Caki2 (cell line): ENCODE measurements at regions not wholly inside any gene's neighbourhood (a gene's known extent, or its start where the extent isn't known, plus 50 kb on each side); places are given as distances from the start of the nearest gene placed in this dataset.

Source experiments
- DNase-seq: peaks from one replicate; pipeline ENCODE4 v3.0.0-alpha.2; 2015; ENCODE audit warnings: low read depth
- in situ Hi-C: cut with HindIII; loops from 2 replicates; pipeline ENCODE4 v1.10.0; 2016; ENCODE audit warnings: low sequenced_read_pairs, low pct_unique_long_range_greater_than_20kb, mixed read lengths

DNA sequence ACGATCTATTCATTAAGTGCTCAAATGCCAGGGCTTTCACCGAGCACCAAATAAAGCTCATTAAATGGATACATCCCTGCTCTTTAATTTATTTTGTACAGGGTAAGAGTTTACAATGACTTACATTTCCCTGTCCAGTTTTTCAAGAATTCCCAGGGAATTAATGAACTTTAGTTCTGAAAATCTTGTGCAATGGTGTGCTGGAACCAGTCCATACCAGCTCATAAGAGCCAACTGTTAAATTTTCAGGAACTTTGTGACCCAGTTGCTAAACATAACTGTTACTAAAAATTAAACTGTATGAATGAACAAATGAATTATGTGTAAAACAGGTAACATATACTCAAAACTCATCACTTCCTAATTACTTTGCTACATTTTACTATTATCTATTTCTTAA lies 191.7 kb upstream of the RASGEF1B start:
- DNase-seq: no peak
- in situ Hi-C loops: no loop called here

DNA sequence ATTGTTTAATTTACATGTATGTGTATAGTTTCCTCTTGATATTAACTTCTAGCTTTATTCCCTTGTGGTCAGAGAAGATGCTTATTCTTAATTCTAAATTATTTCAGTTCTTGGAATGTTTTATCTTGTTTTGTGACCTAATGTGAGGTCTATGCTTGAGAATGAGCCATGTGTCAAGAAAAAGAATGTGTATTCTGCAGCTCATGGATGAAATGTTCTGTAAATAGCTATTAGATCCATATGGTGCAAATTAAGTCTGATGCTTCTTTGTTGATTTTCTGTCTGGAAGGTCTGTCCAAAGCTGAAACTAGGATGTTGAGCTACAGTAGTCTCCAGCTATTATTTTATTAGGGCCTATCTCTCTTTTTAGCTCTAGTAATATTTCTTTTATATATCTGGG lies 187.3 kb upstream of the RASGEF1B start:
- in situ Hi-C loops: no loop called here
- DNase-seq: no peak

DNA sequence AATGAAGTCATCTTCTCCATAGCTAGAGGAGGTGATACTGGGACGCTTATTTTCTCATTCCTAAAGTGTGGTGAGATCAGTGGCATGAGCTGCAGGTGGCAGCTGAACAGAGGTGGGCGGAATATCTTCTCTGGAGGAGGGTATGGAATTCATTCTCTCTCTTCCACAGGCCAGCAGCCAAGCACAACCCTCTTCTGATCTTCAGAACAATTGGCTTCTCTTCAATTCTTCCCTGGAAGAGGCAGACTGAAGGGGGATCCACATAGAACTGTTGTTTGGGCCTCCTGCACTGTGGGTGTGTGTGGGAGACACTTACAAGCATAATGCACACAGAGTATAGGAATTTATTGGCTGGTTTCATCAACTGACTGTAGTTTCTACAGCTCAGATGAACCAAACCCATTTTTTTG lies 180.4 kb upstream of the RASGEF1B start:
- DNase-seq: no peak
- in situ Hi-C loops: no loop called here

DNA sequence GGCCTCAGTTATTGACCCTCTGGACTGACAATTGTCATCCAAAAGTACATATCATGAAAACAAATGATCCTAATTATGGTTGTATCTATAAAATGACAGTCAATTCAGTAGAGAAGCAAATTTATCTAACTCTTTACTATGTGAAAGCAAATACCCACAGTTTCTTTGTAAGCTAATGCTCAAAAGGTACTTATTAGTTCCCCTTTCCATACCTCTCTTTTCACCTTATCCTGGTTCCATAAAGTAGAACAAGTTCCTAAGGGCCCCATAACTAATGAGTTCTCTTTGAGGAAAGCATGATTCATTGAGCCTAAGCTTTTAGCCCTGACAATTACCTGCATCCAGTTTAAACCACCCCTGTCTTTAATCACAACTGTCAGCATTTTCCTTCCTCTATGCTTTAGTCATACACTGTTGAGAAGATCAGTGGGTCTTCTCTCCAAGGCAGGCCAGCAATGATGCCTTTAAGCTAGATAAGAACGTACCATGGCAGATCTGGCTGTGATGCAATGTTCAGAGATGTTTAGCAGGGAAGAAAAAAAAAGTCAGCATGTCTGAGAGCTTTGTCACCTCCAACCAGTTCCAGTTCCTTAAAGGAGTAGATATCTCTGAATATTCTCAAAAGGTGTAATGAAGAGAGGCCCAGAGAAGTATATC lies 179.7 kb upstream of the RASGEF1B start:
- in situ Hi-C loops: no loop called here
- DNase-seq: no peak

DNA sequence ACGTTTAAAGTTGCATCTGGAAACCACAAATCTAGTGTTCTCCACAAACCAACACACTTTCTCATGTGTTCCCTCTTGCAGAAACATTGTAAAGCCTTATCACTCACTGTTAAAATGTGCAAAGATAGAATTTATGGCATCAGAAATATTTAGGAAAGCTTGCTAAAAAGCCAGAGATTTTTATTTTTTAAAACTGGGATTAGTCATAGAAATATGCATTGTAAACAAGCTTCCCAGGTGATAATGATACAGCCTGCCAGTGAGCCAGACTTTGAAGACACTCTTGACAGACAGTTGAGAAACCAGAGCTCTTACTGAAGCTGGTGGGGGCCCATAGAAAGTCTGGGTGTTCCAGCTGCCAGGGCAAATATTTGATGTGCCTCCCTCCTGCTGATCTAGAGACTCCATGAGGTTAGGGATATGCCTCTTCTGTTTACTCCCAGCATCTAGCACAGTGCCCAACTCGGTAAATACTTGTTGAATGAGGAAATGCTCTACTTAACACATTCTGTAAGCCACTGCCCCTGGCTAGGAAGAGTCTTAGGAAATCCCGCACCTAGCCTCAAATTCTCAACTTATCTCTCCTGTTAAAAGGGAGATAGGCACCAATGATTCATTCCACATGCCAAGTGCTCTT lies 179.0 kb upstream of the RASGEF1B start:
- in situ Hi-C loops: no loop called here
- no peak for DNase-seq

DNA sequence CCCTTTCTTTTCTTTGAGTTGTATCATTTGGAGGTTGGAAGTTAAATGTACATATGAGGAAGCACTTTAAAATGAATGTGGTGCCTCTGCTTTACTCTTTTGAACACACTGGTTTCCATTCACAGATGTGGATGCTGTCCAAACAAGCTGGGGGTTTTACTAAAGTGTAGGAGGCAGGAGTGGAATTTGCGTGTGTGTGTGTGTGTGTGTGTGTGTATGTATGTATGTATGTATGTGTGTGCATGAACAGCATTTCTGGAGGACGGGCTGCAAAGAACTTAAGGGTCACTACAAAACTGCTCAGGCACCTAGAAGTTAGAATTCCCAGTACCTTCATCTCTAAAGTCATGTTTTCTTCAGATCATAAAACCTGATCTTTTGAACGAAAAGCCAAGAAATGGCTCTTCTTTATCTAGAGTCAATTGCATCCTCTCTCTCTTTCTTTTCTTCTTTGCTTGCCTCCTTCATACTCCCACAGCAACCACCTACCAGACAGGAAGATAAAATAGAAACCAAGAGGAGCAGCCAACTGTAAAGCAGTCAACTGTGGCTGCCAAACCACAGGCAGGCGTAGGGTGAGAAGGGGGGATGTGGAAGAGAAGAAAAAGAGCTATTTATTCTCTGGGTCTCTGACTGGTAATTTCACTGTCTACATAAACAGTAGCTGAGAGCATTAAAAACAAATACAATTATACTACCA lies 177.0 kb upstream of the RASGEF1B start:
- peak; percentile 76 for DNase-seq
- in situ Hi-C loops: no loop called here

DNA sequence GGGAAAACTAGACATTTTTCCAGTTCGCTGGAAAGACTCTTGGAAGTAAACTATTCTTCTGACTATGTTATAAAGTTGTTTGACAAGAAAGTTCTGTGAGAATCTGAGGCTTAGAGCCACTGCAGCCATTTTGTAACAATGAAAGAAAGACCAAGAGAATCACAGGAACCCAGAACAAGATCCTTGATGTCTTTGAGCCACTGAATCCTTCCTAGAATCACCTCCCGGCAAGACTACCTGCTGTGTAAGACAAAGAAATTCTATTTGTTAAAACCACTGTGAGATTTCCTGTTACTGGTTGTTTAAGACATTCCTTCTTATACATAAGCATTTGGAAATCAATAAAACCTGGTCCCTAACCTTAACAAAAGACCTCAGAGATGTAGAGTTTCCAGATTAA lies 175.7 kb upstream of the RASGEF1B start:
- no peak for DNase-seq

DNA sequence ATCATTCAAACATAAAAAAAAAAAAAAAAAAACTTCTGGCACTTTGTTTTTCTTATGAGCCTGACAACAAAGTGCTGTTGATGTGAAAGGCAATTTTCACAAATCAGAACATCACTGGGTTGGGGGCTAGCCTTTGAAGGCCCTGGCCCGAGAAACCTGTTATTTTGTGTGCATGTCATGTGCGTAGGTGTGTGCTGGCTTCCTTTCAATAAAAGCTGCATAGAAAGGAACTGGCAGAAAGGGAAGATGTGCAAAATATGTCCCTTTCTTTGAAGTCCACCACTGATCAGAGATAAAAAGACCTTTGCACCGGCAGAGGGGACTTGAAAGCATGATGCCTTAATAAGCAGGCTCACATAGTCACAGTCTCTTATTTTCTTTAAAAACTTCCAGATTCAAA lies 170.8 kb upstream of the RASGEF1B start:
- in situ Hi-C loops: no loop called here
- DNase-seq: no peak

More for the DNA sequence above, 175.7 kb upstream of the RASGEF1B start:
- in situ Hi-C loops: no loop called here

DNA sequence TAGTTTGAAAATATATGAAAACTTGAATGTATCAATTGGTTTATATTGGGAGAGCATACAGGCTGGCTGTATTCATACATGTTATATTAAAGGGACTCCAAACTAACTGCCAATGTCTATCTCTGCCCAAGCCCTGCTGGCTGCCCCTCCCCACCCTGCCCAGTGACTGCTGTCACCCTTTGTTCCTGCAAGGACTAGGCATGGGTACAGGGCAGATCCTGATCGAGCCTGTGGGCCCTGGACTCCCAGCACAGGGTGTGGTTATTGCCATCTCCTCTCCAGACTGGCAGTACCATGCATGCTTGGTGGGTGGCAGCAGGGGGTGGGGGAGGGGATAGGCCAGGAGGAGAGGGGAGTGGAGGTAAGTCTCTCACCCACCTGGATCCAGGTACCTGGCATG lies 167.5 kb upstream of the RASGEF1B start:
- in situ Hi-C loops: no loop called here
- no peak for DNase-seq

DNA sequence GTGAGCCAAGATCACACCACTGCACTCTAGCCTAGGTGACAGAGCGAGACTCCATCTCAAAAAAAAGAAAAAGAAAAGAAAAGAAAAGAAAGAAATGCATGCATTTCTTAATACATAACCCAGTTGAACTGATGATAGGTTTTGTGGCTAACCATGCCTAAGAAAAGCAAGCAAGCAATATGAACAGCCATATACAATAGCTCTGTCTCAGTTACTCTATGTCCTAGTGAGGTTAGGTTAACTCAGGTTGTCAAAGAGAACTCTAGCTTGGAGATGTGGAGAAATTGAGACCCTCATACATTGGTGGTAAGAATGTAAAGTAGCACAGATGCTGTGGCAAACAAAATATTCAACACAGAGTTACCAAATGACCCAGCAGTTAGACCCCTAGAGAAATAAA lies 167.0 kb upstream of the RASGEF1B start:
- DNase-seq: no peak
- in situ Hi-C loops: no loop called here

DNA sequence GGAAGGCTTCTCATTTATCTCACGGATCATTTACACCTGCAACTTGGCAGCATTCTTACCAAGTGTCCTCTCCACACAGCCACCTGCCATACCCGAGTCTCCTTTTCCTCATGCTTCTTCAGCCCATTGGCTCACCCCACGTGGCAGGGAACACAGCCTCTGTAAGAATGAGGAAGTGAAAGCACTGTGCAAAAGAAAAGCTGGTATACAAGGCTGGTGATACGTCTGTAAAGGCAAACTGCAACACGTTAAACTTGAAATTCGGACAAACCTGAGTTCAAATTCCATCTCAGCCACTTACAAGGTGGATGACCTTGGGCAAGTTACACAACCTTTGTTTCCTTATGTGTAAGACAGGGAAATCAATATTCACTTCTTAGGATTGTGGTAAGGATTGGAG lies 164.0 kb upstream of the RASGEF1B start:
- peak; percentile 38 for DNase-seq
- in situ Hi-C loops: no loop called here

DNA sequence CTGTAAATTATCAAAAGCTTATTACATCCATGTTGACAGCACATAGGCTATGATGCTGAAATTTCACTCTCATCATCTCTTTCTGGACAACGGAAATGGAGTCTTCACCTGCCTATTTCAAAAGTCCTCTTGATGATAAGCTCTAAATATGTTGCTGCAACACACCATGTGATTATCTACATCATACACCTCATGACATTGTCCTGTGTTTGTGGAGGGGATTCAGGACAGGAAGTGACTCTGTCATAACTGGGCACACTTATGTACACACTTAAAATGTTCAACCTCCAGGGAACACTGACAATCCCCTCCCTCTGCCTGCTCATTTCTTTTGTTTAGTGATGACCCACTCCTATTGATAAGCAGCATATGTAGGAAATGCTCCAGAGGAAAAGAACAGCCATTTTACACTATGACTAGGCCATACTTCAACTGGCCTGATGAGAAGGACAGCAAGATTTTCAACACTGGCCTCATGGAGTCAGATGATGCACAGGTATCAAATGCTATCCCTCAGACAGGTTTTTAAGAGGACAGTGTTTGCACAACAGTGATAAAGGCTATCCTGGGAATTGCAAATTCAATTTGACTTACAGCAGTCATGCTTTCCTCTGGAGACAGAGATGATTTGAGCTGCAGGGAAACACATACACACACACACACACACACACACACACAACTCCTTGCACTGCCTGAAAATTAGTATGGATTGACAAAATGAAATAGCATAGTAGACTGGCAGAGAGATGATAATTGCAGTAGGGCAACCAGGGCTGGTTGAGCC lies 163.3 kb upstream of the RASGEF1B start:
- no peak for DNase-seq
- in situ Hi-C loops: no loop called here

DNA sequence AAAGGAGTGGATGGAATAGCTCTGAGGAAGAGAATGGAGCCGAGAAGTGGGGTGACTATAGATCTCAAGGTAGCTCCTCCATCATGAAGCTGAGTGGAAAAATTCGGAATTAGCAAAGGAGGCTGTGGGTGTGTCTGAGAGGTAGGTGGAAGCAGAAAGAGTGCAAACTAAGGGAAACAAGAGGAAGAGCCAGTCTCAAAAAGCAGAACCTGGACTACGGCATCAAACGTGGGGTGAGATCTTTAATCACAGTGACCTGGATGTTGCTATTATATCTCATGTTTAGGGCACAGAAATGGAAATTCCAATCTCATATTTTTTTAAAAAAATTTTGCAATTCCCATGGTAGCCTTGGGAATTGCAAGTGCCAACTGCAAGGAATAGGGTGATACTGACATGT lies 162.5 kb upstream of the RASGEF1B start:
- in situ Hi-C loops: no loop called here
- DNase-seq: no peak

DNA sequence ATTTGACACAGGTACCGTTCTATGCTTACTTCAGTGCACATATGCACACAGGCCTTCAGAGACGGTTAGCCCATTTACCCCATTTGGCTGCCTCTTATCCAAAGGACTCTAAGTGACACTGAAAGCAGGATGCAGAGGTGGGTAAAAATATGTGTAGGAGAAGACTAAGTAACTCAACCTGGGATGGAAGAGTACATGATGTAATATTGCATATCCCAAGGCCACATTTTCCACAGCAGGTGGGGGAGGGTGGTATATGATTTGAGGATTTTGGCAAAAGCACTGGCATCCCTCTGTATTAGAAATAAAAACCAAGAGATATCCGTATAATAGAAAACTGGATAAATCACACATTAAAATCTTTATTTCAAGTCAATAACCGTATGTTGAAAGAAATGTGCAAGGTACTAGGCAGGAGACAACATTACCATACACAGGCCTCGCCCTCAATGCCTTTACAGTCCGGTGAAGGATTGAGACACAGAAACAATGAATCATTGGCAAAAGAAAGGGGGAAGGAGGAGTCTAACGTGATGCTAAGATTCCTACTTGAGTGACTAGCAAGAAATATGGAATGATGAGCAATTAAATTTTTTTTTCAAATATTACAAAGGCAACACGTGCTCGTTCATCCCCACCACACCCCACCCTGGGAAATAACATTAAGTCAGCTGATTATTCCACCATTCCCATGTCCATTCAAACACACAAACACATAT lies 161.0 kb upstream of the RASGEF1B start:
- in situ Hi-C loops: no loop called here
- DNase-seq: peak; percentile 88

DNA sequence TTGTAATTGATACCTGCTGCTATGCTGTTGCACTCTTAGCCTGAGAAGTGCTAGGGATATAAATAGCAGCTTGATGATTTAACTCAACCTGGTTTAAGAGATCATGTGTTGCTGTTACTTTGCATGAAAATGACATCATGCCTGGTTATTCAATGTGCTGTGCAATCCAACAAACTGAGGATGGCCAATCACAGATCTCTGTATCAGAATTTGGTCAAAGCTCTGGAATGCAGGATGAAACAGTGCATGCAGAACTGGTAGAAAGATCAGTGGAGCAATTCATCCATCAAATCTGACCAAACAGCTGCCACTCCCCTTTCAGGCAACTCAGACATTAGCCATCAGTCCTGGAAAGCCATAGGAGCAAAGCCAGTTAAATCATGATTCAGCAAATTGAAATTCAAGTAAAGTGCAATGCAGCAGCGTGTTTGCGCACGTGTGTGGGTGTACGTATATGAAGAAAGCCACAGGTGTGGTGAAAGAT lies 160.3 kb upstream of the RASGEF1B start:
- DNase-seq: peak; percentile 98
- in situ Hi-C loops: no loop called here

DNA sequence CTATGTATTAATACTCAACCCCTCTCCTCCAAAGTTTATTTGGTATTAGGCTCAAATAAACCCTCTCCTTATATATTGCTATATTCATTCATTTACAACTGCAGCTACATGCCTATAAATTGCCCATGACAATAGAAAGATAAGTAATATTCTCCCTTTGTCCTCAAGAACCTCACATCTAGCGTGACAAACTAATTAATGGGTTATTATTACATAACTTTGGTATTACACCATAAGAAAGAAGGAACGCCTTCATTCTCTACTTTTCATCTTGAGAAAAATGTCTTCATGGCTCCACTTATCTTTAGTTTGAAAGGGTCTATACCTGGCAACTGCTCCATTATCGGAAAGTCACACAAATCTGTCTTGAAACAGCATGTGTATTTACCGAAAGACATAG lies 157.7 kb upstream of the RASGEF1B start:
- in situ Hi-C loops: no loop called here
- no peak for DNase-seq

DNA sequence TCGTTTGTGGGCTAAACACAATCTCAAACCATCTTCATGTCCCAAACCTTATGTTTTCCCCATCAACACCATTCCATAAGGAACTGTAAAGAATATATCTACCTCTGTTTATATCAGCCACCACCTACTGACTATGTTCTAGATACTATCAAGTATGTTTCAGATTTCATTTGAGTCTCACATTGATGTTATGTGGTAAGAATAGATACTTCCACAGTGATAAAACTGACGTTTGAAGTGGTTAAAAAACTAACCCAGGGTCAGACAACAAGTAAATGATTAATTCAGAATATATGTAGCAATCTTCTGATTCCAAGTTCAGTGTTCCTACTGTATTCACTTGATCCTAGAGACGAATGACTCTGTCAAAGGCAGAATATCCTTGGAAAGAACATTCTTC lies 156.8 kb upstream of the RASGEF1B start:
- DNase-seq: no peak
- in situ Hi-C loops: no loop called here

DNA sequence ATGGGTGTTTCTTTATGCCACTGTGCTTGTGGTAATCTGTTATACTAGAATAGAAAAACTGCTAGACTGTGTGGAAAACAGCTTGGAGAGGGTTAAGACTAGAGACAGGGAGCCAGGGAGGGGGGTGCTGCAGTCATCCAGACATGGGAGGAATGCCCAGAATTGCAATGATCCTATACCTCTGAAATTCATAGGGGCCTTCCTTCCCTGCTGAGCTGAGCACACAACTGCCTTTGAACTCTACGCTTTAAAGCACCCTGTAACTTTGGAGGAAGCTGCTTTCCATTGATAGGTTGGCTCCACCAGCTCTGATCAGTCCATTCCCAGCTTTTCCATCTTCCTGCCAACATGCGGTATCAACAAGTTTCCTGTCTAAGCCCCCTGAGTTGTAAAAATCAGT lies 155.9 kb upstream of the RASGEF1B start:
- no peak for DNase-seq
- in situ Hi-C loops: no loop called here
